ENCODE measurements at regions not wholly inside any gene's neighbourhood (a gene's known extent, or its start where the extent isn't known, plus 50 kb on each side); places are given as distances from the start of the nearest gene placed in this dataset.

DNA sequence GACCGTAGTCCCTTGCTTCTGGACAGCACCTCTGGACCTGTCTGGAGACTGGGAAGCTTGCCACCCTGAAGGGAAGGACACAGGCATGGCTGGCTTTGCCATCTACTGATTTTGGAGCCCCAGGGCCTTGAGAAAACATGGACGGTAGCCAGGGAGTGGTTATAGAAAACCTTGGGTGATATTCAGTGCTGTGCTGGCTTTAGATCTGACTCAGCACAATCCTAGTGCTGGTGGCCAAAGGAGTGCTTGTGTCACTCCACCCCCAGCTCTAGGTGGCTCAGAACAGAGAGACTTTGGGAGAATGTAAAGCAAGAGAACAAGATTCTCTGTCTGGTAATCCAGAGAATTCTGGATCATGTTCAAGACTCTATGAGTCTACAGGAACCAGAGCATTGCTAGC, 214.5 kb upstream of the IGF1 start:
- TF ChIP-seq TAF1 (IDR thresholded peaks at IDR 0.05; ENCODE audit: borderline replicate concordance, low read depth, low read length): no peak
- no peak for TF ChIP-seq POLR2A (IDR thresholded peaks at IDR 0.05; ENCODE audit: low read depth, low read length)
- no peak for TF ChIP-seq POLR2AphosphoS5 (IDR thresholded peaks at IDR 0.05; ENCODE audit: low read depth, low read length)

Data from GM12892 (cell line).